ENCODE measurements at regions not wholly inside any gene's neighbourhood (a gene's known extent, or its start where the extent isn't known, plus 50 kb on each side); places are given as distances from the start of the nearest gene placed in this dataset.

GRCh38 chr2:21676041-21676440, 552.3 kb downstream of the TDRD15 start:
- DNase-seq (ENCODE audit: low read depth in 4 of 4, low spot score in 1 of 4) = no peak

- no peak for DNase-seq (ENCODE audit: low read depth in 4 of 4, low spot score in 1 of 4)
Measured at GRCh38 chr2:21676676-21677075, 552.9 kb downstream of the TDRD15 start.

GRCh38 chr2:21683838-21684237, 560.1 kb downstream of the TDRD15 start:
- no peak for DNase-seq (ENCODE audit: low read depth in 4 of 4, low spot score in 1 of 4)

- no peak for DNase-seq (ENCODE audit: low read depth in 4 of 4, low spot score in 1 of 4)
Measured at GRCh38 chr2:21687589-21687988, 563.8 kb downstream of the TDRD15 start.

- no peak for DNase-seq (ENCODE audit: low read depth in 4 of 4, low spot score in 1 of 4)
Measured at GRCh38 chr2:21690005-21690404, 566.2 kb downstream of the TDRD15 start.

GRCh38 chr2:21693081-21693480, 569.3 kb downstream of the TDRD15 start:
- no peak for DNase-seq (ENCODE audit: low read depth in 4 of 4, low spot score in 1 of 4)

- DNase-seq (ENCODE audit: low read depth in 4 of 4, low spot score in 1 of 4) = no peak
Measured at GRCh38 chr2:21694079-21694878, 570.5 kb downstream of the TDRD15 start.

- no peak for DNase-seq (ENCODE audit: low read depth in 4 of 4, low spot score in 1 of 4)
Measured at GRCh38 chr2:21696900-21697299, 573.1 kb downstream of the TDRD15 start.

GRCh38 chr2:21700644-21701043, 576.9 kb downstream of the TDRD15 start:
- no peak for DNase-seq (ENCODE audit: low read depth in 4 of 4, low spot score in 1 of 4)

GRCh38 chr2:21710031-21710430, 586.3 kb downstream of the TDRD15 start:
- no peak for DNase-seq (ENCODE audit: low read depth in 4 of 4, low spot score in 1 of 4)

- no peak for DNase-seq (ENCODE audit: low read depth in 4 of 4, low spot score in 1 of 4)
Measured at GRCh38 chr2:21710496-21710895, 586.7 kb downstream of the TDRD15 start.

- DNase-seq (ENCODE audit: low read depth in 4 of 4, low spot score in 1 of 4) = no peak
Measured at GRCh38 chr2:21715887-21716286, 592.1 kb downstream of the TDRD15 start.

- no peak for DNase-seq (ENCODE audit: low read depth in 4 of 4, low spot score in 1 of 4)
Measured at GRCh38 chr2:21727101-21727500, 603.3 kb downstream of the TDRD15 start.

GRCh38 chr2:21728133-21728532, 604.4 kb downstream of the TDRD15 start:
- no peak for DNase-seq (ENCODE audit: low read depth in 4 of 4, low spot score in 1 of 4)

- no peak for DNase-seq (ENCODE audit: low read depth in 4 of 4, low spot score in 1 of 4)
Measured at GRCh38 chr2:21730141-21730540, 606.4 kb downstream of the TDRD15 start.

- DNase-seq (ENCODE audit: low read depth in 4 of 4, low spot score in 1 of 4) = no peak
Measured at GRCh38 chr2:21740484-21740883, 616.7 kb downstream of the TDRD15 start.

GRCh38 chr2:21746499-21746898, 622.7 kb downstream of the TDRD15 start:
- DNase-seq (ENCODE audit: low read depth in 4 of 4, low spot score in 1 of 4) = no peak

GRCh38 chr2:21748501-21748900, 624.7 kb downstream of the TDRD15 start:
- DNase-seq (ENCODE audit: low read depth in 4 of 4, low spot score in 1 of 4) = no peak

GRCh38 chr2:21754164-21754788, 630.5 kb downstream of the TDRD15 start:
- DNase-seq (ENCODE audit: low read depth in 4 of 4, low spot score in 1 of 4) = no peak

- no peak for DNase-seq (ENCODE audit: low read depth in 4 of 4, low spot score in 1 of 4)
Measured at GRCh38 chr2:21757805-21758430, 634.1 kb downstream of the TDRD15 start.

- no peak for DNase-seq (ENCODE audit: low read depth in 4 of 4, low spot score in 1 of 4)
Measured at GRCh38 chr2:21759819-21760218, 636.1 kb downstream of the TDRD15 start.

- no peak for DNase-seq (ENCODE audit: low read depth in 4 of 4, low spot score in 1 of 4)
Measured at GRCh38 chr2:21761361-21761760, 637.6 kb downstream of the TDRD15 start.
